ENCODE measurements at regions not wholly inside any gene's neighbourhood (a gene's known extent, or its start where the extent isn't known, plus 50 kb on each side); places are given as distances from the start of the nearest gene placed in this dataset.

DNA sequence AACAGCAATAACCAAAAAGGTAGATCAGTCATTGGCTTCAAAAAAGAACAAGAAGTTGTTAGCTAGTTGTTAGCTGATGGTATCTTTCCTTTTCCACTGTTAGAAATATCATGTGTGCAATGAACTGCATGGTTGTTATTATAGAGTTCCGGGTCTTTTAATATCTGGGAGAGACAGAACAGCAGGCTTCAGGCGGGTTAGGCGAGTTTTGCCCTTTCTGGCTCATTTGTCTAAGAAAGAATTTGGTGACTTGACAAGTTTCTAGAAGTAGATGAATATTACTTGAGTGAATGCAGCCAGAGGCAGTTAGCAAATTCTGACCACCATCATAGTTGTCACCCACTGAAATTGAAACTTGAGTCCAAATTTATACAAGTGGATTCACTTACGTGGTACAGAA, 88.9 kb upstream of the MID1 start:
- no peak for TF ChIP-seq TAF1 (IDR thresholded peaks at IDR 0.05; ENCODE audit: borderline replicate concordance, low read depth, low read length)
- TF ChIP-seq POLR2A (IDR thresholded peaks at IDR 0.05; ENCODE audit: low read depth, low read length), result no peak
- TF ChIP-seq POLR2AphosphoS5 (IDR thresholded peaks at IDR 0.05; ENCODE audit: low read depth, low read length), result no peak
